Endothelial cell of umbilical vein (primary cell): ENCODE measurements at regions not wholly inside any gene's neighbourhood (a gene's known extent, or its start where the extent isn't known, plus 50 kb on each side); places are given as distances from the start of the nearest gene placed in this dataset.

Experiments used
- EZH2 ChIP-seq: IDR thresholded peaks from 2 replicates; pipeline ENCODE4 v1.6.1; 2012; ENCODE audit warnings: borderline replicate concordance, low read depth, mild to moderate bottlenecking, moderate library complexity, low read length, inconsistent platforms; ENCODE audit not compliant: severe bottlenecking
- POLR2A ChIP-seq: IDR thresholded peaks from 2 replicates; pipeline ENCODE4 v1.6.1; 2012; ENCODE audit warnings: low read depth, mild to moderate bottlenecking, control low read depth, low read length
- POLR2AphosphoS5 ChIP-seq: IDR thresholded peaks from 2 replicates; pipeline ENCODE4 v1.6.1; 2012; ENCODE audit warnings: low read depth, mild to moderate bottlenecking, control low read depth, low read length, moderate library complexity; ENCODE audit not compliant: insufficient read depth
- TF ChIP-seq, protein P1 (sequence below), 2 donors: IDR thresholded peaks; 1 replicate in 1 of 2; 2 replicates in 1 of 2; pipeline ENCODE4 v1.5.1; 2011; ENCODE audit warnings: low read length in 2 of 2, mild to moderate bottlenecking in 2 of 2, moderate library complexity in 2 of 2, control low read depth in 1 of 2, inconsistent platforms in 1 of 2, low read depth in 1 of 2; ENCODE audit not compliant: insufficient read depth in 1 of 2; ENCODE audit errors: extremely low read depth in 1 of 2
- TF ChIP-seq, protein P2 (sequence below): IDR thresholded peaks from 2 replicates; pipeline ENCODE4 v1.6.1; 2011; ENCODE audit not compliant: insufficient read depth, insufficient read length

DNA sequence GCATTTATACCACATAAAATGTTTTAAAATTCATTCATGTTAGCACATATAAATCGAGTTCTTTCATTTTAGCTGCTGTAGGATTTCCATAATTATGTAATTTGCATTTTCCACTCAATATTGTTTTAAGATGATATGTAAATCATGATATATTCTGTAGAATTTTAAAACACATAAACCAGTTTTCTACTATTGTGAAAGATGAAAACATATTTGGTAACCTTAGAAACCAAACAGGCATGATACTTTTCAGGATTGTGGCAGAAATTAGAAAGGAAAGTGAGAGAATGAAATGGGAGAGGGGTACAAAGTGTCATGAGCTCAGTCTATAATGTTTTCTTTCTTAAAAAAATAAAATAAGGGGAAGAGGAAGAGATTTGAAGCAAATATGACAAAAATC, 269.3 kb downstream of the PPP1R3A start:
- TF ChIP-seq, protein P1, sequence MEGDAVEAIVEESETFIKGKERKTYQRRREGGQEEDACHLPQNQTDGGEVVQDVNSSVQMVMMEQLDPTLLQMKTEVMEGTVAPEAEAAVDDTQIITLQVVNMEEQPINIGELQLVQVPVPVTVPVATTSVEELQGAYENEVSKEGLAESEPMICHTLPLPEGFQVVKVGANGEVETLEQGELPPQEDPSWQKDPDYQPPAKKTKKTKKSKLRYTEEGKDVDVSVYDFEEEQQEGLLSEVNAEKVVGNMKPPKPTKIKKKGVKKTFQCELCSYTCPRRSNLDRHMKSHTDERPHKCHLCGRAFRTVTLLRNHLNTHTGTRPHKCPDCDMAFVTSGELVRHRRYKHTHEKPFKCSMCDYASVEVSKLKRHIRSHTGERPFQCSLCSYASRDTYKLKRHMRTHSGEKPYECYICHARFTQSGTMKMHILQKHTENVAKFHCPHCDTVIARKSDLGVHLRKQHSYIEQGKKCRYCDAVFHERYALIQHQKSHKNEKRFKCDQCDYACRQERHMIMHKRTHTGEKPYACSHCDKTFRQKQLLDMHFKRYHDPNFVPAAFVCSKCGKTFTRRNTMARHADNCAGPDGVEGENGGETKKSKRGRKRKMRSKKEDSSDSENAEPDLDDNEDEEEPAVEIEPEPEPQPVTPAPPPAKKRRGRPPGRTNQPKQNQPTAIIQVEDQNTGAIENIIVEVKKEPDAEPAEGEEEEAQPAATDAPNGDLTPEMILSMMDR (IDR thresholded peaks at IDR 0.05; ENCODE audit: extremely low read depth in 1 of 2, insufficient read depth in 1 of 2, low read depth in 1 of 2, low read length in 2 of 2) = no peak
- TF ChIP-seq POLR2A (no peak), EZH2 (no peak), POLR2AphosphoS5 (no peak)
- TF ChIP-seq, protein P2, sequence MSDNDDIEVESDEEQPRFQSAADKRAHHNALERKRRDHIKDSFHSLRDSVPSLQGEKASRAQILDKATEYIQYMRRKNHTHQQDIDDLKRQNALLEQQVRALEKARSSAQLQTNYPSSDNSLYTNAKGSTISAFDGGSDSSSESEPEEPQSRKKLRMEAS = no peak
